Adrenal gland (tissue), 5 donors: ENCODE measurements at regions not wholly inside any gene's neighbourhood (a gene's known extent, or its start where the extent isn't known, plus 50 kb on each side); places are given as distances from the start of the nearest gene placed in this dataset.

Experiments
- CTCF ChIP-seq, 6 experiments: fragments of 450-650 bp in 4 of 6; fragments of 200-600 bp in 2 of 6; sonication (generic) in 1 of 6; IDR thresholded peaks; 1 replicate in 5 of 6; 2 replicates in 1 of 6; pipeline versions ENCODE4 v1.5.1 to v1.8.0; 2016 to 2021; ENCODE audit warnings: antibody characterized with exemption in 6 of 6, mild to moderate bottlenecking in 2 of 6, moderate library complexity in 1 of 6
- POLR2A ChIP-seq, 2 donors: fragments of 450-650 bp; IDR thresholded peaks; one replicate each; pipeline ENCODE4 v1.6.1; 2017; ENCODE audit warnings: antibody characterized with exemption in 2 of 2, mild to moderate bottlenecking in 2 of 2, moderate library complexity in 1 of 2
- donor health status: DM: no; HTN: no; CAD: no.

DNA sequence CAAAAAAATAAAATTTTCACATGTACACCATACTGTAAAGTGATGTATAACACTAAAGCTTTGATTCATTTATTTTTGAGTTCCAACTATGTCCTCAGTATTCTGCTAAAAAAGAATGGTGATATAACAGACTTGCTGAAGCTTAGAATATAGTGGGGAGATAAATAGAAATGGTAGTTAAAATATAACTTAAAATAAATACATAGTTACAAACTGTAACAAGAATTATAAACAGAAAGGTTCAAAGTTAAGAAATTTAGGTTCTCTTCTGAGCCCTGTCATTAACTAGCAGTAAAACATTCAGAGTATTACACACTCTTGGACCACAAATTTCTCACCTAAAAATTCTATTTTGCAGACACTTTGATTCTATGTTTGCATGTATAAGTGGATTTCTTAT, 392.1 kb downstream of the ANXA1 start:
- TF ChIP-seq CTCF (IDR thresholded peaks at IDR 0.05) (no peak), POLR2A (IDR thresholded peaks at IDR 0.05) (no peak)
